Caki2 (cell line): ENCODE measurements at regions not wholly inside any gene's neighbourhood (a gene's known extent, or its start where the extent isn't known, plus 50 kb on each side); places are given as distances from the start of the nearest gene placed in this dataset.

Source experiments
- DNase-seq: peaks from one replicate; pipeline ENCODE4 v3.0.0-alpha.2; 2015; ENCODE audit warnings: low read depth
- in situ Hi-C: cut with HindIII; loops from 2 replicates; pipeline ENCODE4 v1.10.0; 2016; ENCODE audit warnings: low sequenced_read_pairs, low pct_unique_long_range_greater_than_20kb, mixed read lengths

GRCh38 chr13:111860231-111860552, 206.8 kb upstream of the SOX1 start:
- in situ Hi-C loops, result no loop called here
- DNase-seq, result no peak

GRCh38 chr13:111861319-111861718, 205.6 kb upstream of the SOX1 start:
- DNase-seq, result no peak
- in situ Hi-C loops, result no loop called here

- in situ Hi-C loops, result no loop called here
- no peak for DNase-seq
Measured at GRCh38 chr13:111861766-111862366, 205.1 kb upstream of the SOX1 start.

DNA sequence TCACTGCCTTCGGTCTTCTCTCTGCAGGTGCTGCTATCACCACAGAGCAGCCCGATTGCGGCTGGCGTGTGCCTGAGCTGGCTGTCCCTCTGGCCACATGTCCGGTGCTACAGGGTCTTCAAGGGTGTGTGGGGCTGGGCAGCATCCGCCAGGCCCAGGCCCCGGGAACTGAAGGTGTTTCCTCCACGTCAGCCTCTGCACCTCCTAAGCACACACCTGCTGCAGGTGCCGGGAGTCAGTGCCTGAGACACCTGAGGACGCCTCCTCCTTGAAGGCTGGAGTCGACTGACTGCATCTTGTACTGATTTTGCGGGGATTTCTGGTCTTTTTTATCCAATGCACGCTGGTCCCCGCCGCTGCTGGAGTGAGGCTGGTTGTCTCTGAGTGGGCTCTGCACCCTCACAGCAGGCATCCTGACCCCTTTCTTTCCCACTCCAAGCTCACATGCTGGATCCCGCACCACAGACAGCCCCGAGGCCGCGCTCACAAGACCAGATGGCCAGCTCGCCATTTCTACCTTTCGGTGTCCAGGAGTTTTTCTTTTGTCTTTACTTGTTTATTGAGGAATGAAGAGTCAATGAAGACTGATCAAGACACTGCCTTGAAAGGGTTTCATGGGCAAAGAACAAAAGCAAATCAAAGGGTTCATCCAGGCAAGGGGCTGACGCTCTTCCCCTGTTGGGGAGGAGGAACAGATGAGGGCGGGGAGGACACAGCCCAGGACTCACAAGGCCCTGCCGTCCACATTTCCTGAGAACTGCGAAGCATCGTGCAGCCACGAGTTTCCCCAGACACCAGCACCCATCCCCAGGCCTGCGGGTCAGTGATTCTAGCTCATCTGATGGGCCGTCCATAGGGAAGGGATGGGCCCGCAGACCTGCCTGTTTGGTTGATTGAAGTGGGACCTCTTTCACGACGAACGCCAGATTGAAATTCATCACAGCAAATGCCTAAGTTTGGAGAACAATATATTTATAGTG, 203.8 kb upstream of the SOX1 start:
- DNase-seq, result no peak
- in situ Hi-C loops, result no loop called here

DNA sequence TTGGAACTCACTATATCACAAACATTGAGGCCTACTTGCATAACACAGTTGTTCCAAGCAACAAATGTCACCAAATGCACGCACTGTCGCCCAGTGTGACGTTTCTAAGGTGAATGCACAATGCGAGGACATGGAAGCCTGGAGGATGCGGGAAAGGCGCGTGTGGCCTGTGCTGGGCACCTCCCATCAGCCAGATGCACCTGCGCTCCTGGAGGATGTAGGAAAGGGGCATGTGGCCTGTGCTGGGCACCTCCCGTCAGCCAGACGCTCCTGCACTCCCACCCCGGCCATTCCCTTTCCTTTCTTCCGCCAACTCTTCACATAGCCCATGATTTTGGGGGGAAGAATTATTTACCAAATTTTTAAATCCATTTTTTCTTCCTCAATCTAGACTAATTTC, 202.4 kb upstream of the SOX1 start:
- in situ Hi-C loops, result no loop called here
- DNase-seq, result no peak

DNA sequence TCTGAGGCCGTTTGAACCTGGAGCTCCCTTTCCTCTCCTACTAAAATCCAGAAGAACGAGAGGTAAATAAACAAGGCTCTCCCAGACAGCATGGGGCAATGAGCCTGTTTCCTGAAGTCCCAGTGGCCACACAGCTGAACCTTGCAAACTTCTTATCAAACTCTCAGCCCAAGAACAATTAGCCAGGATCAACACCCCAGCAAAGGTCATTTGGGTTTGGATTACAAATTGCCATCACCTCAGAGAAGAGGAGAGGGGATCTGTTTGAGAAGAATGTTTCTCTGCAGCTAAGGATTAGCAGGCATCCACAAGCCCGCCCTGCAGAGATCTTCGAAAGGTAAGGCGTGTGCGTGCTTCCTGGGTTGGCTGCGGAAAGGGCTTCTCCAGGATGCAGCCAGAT, 201.9 kb upstream of the SOX1 start:
- DNase-seq, result no peak
- in situ Hi-C loops, result no loop called here

DNA sequence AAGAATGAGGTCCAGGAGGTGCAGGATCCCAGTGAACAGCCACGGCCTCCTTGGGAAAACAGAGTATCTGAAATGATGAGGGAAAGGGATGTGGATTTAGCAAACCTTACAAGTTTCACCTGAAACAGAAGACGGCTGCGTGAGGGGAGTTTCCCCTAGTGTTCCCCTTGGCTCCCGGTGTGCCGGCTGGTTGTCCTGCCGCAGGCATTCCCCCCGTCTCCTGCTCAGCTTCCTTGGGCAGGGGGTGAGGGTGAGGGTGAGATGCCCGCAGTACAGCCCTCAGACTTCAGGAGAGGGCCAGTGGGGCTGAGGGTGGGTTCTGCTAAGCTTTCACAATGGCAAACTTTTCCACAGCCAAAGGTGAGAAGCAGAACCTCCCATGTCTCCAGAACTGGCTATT, 201.1 kb upstream of the SOX1 start:
- no peak for DNase-seq
- in situ Hi-C loops, result no loop called here

DNA sequence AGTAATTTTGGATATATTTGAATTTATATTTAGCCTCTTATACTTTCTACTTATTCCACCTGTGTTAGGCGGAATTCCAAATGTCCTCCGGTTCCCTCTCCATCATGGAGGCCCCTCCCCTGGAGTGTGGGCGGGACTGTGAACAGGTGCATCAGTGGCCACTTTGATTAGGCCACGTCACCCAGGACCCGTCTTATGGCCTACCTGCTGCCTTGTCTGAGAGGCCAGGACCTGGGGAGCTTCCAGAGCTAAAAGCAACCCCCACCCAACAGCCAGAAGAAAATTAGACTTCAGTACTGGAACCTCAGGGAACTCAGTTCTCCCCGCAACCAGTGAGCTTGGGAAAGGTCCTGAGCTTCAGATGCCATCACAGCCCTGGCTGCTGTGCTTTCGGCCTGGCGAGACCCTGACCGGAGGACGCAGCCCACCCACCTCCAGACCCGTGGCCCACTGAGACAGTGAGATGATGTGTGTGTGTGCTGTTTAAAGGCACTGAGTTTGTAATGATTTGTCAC, 200.2 kb upstream of the SOX1 start:
- DNase-seq, result no peak
- in situ Hi-C loops, result no loop called here

DNA sequence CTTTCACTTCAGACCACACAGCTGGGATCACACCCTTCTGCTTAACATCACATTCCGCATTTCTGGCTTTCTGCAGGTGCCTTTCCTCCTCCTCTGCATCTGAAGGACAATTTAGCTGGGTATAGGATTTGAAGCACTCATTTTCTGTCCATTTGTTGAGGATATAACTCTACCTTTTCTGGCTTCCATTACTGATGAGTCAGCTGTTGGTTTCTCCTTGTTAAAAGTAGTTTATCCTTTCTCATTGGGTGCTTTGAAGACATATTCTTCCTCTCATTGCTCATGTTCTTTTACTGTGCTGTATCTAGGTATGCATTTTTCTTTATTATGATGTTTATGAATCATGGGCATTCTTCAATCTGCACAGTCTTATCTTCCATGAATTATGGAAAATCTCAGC, 199.3 kb upstream of the SOX1 start:
- in situ Hi-C loops, result no loop called here
- DNase-seq, result no peak

DNA sequence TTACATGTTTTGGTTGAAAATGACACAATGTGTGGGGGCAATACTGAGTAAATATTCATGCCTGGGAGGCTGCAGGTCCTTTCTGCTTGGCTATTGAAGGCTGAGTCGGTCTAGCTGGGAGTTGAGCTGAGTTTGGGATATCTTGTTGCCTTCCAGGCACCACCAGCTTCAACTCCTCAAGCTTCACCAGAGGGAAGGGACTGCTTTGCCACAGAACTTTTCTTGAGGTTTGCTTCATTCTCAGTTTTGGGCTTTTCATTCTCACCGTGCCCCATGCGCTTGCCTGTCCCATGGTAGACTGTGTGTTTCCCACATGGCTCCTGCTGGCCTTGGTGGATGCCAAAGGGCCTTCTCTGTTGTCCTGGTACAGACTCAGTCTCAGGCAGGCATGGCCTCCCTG, 198.2 kb upstream of the SOX1 start:
- in situ Hi-C loops, result no loop called here

DNA sequence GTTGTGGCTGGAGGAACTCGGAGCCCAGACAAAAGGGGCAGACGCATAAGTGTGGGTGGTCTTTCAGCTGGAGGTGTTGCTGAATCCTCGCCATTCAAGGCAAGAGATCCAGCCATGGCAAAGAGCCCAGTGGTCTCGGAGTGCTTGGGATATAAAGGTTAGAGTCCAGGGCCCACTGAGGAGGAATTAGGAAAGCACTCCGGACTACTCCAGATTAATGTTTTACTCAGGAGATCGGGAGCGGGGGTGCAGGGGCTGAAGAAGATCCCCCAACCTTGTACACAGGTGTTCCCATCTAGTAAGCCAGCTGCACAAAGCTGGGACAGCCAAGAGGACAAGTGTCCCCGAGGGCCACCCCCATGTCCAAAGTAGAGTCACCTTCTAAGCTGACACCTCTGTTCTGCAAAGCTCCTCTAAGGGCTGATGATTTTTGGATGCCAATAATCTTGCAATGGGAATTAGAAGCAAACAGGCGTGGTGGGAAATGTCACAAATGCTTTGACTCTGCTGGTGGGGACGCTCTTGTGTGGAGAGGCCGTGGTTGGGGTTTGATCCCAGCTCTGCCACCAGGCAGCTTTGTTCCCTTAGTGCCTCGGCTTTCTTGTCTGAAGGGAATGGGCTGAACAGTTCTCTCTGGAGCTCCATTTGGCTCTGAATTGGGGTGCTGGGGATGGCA, 194.3 kb upstream of the SOX1 start:
- in situ Hi-C loops, result no loop called here
- DNase-seq, result no peak

More for the DNA sequence above, 198.2 kb upstream of the SOX1 start:
- no peak for DNase-seq

DNA sequence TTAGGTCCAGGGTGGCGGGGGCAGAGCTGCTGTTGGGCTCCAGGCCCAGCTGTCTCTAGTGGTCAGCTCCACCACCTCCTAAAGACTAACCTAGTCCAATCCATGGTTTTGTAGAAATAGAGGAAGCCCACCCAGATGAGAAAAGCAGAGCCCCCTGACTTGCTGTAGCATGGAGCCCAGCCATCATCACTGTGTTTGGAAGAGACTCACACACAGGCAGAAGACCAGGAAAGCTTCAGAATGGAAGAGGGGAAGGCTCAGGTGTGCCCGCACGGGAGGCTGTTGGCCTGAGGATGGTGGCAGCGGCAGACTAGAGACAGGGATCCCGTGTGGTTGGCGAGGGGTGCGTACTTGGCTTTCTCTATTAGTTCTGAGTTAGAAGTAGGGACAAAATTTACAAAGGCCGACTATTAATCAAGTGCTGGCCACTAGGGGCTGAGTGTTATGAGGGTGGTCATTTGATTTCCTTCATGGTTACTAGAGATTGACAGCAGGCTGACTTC, 193.2 kb upstream of the SOX1 start:
- in situ Hi-C loops, result no loop called here
- no peak for DNase-seq

DNA sequence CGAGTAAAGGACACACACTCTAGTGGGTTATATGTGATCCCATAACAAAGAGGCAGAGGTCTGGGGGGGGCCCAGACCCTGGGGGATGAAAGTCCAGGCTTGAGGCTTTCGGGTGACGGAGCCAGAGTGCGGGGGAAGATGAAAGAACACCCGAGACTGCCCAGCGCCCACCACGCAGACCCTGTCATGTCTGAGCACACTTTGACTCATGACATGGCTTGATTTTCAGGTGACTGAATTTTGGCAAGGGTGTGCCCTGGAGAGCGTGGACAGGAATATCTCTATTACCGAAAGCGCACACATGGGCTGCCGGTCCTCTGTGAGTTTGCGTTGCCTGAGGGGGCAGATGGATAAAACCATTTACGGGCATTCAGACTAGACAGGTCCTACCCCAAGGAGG, 192.0 kb upstream of the SOX1 start:
- in situ Hi-C loops, result no loop called here
- DNase-seq, result no peak

- in situ Hi-C loops, result no loop called here
- no peak for DNase-seq
Measured at GRCh38 chr13:111875915-111876314, 191.0 kb upstream of the SOX1 start.

DNA sequence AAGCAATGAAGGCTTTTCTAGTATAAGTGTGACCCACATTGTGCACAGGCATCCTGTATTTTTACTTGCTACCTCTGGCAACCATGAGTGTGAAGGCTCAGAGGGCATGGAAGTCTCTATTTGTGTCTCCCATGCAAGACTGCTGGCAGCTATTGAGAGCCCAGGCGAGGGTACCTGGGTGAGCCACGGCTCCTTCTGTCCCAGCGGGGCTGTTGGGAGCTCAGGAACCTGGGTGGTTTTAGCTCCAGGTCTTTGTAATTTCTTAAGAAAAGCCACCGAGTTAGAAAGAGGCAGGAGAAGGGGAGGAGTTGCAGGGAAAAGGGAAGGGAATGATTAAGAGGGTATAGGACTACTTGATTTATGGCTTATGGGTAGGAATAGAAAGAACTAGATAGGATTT, 190.4 kb upstream of the SOX1 start:
- in situ Hi-C loops, result no loop called here
- DNase-seq, result no peak

DNA sequence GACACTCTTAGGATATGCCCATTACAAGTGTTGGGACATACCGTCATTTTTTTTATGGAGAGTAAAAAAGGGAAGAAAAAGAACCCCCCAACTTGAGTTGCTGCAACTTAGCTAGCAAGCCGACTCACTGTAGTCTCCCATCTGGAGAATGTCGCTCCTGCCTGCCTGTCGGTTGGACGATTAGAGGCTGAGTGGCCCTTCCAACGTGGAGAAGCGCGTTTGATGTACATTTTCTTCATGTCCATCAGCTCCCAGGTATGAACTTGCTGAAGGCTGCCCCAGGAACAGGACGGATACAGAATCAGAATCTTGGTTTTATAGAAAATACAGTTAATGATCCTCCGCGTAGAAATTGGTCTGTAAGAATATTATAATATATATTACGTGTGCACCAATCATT, 189.0 kb upstream of the SOX1 start:
- in situ Hi-C loops, result no loop called here
- no peak for DNase-seq

GRCh38 chr13:111879719-111880118, 187.2 kb upstream of the SOX1 start:
- DNase-seq, result no peak
- in situ Hi-C loops, result no loop called here

- in situ Hi-C loops, result no loop called here
- DNase-seq, result no peak
Measured at GRCh38 chr13:111880185-111880584, 186.8 kb upstream of the SOX1 start.

DNA sequence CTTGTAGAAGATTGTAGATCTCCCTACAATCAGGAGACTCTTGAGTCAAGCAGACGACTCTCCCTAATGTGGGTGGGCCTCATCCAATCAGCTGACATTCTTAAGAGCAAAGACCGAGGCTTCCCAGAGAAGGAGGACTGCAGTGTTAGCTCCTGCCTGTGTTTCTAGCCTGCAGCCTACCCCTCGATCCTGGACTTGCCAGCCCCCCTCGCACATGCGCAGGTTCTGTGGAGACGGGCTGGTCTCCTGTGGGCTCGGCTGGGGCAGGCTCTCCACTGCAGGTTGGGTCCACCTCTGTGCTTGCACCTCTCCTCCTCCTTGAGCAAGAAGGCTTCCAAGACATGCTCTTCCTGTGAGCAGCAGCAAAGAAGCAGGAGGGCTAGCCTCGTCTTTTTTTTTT, 185.2 kb upstream of the SOX1 start:
- DNase-seq, result no peak

More for the DNA sequence above, 185.2 kb upstream of the SOX1 start:
- in situ Hi-C loops, result no loop called here
